H1 (cell line): ENCODE measurements at regions not wholly inside any gene's neighbourhood (a gene's known extent, or its start where the extent isn't known, plus 50 kb on each side); places are given as distances from the start of the nearest gene placed in this dataset.

ENCODE experiments used
- BRCA1 ChIP-seq: IDR thresholded peaks from 2 replicates; pipeline ENCODE4 v1.6.1; 2012; ENCODE audit warnings: low read depth, low read length, improper control_type of control experiment
- EP300 ChIP-seq, 2 experiments: IDR thresholded peaks; 1 replicate in 1 of 2; 2 replicates in 1 of 2; pipeline ENCODE4 v1.6.1; 2011 to 2012; ENCODE audit warnings: low read depth in 2 of 2, low read length in 2 of 2, mild to moderate bottlenecking in 2 of 2, borderline replicate concordance in 1 of 2, inconsistent platforms in 1 of 2, moderate library complexity in 1 of 2
- EZH2 ChIP-seq: fragments of 200-600 bp; sonication (generic); IDR thresholded peaks from 2 replicates; pipeline ENCODE4 v1.7.1; 2012; ENCODE audit warnings: low read depth, mild to moderate bottlenecking, moderate library complexity, low read length, inconsistent platforms; ENCODE audit not compliant: severe bottlenecking
- GTF2F1 ChIP-seq: IDR thresholded peaks from 2 replicates; pipeline ENCODE4 v1.6.1; 2012; ENCODE audit warnings: low read depth, low read length, improper control_type of control experiment, borderline replicate concordance
- TAF7 ChIP-seq: optimal IDR thresholded peaks from 2 replicates; pipeline ENCODE3; 2011; ENCODE audit warnings: low read depth, mild to moderate bottlenecking, inconsistent platforms, low read length, moderate library complexity, borderline replicate concordance
- TCF12 ChIP-seq: IDR thresholded peaks from 2 replicates; pipeline ENCODE4 v1.6.1; 2011; ENCODE audit warnings: low read depth, mild to moderate bottlenecking, low read length

DNA sequence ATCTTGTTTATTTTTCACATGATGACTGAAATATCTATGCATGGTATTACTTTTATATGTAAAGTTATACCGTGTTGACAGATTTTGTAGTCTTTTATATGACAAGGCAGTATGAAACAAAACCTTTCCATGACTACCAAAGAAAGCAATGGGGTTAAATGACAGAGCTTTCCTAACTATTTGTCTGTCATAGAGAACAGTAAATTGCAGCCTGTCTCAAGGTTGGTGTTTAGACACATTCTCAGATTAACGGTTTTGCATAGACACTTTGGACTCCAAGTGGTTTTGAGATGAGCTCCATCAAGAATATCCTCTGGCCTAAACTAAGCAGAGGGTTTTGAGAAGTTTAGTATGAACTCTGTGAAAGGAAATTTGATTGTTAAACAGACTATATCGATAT is 180.7 kb upstream of the TENM3 start (continued):
- TF ChIP-seq TAF7 (no peak), EP300 (IDR thresholded peaks at IDR 0.05; ENCODE audit: borderline replicate concordance in 1 of 2, low read depth in 2 of 2, low read length in 2 of 2) (no peak), GTF2F1 (no peak), EZH2 (no peak), TCF12 (no peak), BRCA1 (no peak)
